DMS79 (cell line): ENCODE measurements at regions not wholly inside any gene's neighbourhood (a gene's known extent, or its start where the extent isn't known, plus 50 kb on each side); places are given as distances from the start of the nearest gene placed in this dataset.

Source experiments
- DNase-seq: peaks from one replicate; lab custom pipeline; 2025; lab: John Stamatoyannopoulos, UW

DNA sequence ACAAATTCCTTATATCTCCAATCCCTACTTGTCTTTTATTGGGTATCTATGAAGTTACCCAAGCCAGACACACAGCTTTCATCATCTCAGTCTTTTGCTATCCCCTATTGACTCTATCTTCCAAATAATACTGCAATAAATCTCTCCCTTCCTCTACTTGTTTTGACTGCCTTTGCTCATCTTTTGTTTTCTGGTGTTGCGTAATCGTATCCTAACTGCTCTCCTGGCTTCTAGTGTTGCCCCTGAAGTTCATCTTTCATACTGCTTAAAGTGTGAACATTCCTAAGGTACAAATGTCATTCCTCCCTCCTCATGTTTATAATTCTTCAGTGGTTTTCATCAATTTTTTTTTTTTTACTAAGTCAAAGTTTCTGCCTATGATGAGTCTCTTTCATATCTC, 491.3 kb upstream of the DCC start:
- no peak for DNase-seq

DNA sequence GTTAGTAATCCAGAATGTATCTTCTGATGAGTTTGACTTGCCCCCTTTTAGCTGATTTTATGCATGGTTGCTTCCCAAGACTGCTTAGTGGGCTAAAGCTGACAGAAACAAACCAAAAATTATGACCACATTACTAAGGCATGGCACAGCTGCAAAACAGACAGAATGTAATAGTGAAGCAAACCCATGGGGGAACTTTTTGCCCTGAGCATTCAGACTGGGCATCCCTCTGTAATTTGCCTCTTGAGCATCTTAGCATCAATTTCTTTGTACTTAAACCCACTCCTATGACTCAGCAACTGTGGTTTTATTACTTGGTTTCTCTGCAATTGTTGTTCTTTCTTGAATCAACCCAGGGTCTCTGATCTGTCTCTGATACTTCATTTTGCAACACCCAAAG, 487.3 kb upstream of the DCC start:
- no peak for DNase-seq

DNA sequence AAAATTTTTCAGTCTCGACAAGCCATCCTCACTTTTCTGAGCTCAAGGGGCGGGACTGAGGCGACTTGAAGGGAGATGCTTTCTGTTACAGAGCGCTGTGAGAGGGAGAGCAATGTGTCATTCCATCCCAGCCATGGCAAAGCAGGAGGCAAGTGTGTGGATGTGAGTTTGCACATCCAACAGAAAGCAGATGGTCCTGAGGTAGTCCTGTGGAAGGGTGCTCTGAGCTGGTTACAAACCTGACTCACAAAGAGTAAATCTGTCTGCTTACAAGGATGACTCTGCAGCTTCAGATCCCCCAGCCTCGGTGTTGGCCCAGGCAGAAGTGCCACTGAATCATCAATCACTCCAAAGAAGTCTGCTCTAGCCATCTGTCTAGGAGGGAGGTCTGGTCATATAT, 482.0 kb upstream of the DCC start:
- no peak for DNase-seq

DNA sequence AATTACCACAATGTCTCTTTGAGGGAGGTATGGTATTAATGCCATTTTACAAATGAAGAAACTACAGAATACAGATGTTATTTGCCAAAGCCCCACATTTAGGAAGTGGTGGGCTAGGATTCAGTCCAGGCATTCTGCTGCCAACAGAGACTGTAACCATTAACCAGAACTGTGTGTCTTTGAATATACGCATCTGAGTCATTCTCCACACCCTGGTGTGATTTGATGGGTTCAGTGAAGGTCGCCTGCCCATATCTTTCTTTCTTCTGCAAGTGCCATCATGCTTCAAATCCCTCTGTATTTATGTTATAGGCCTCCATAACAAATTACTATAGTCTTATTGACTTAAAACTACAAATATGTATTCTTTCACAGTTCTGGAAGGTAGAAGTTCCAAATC, 479.0 kb upstream of the DCC start:
- DNase-seq: no peak

DNA sequence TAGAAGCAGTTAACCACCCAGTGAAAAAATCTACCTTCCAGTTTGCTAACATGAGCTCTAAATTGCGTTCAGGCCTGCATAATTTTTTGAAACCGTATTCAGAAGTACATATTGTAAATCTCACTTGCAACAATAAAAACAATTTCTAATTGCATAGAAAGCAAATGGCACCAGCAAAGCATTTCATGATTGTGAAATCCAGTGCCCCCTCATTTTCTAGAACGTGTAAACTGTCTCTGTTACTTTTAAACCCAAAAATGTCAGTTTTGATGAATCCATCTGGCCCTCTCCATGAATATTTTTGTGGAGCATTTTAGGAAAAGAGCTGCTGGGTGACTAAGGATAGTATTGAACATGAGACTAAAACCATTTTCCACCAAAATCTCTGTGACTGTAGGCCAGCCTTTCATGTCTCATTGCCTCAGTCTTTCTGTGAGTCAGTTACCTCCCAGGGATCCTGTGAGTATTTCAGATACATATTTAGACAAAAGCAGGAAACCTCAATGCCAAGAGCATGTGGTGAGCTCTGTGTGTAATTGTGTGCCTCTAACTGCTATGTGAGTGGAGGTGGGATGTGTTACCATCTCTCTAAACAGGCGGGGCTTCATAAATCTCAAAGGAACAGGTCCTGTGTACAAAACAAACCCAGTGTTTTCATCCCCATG, 477.8 kb upstream of the DCC start:
- no peak for DNase-seq

DNA sequence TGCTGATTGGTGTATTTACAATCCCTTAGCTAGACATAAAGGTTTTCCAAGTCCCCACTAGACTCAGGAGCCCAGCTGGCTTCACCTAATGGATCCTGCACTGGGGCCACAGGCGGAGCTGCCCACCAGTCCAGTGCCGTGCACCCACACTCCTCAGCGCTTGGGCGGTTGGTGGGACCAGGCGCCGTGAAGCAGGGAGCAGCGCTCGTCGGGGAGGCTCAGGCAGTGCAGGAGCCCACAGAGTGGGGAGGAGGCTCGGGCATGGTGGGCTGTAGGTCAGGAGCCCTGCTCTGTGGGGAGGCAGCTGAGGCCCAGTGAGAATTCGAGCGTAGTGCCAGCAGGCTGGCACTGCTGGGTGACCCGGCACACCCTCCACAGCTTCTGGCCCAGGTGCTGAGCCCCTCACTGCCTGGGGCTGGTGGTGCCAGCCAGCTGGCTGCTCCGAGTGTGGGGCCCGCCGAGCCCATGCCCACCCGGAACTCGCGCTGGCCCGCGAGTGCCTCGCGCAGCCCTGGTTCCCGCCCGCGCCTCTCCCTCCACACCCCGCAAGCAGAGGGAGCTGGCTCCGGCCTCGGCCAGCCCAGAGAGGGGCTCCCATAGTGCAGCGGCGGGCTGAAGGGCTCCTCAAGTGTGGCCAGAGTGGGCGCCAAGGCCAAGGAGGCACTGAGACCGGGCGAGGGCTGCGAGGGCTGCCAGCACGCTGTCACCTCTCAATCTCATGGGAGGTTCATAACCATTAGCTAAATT, 475.6 kb upstream of the DCC start:
- DNase-seq: no peak

DNA sequence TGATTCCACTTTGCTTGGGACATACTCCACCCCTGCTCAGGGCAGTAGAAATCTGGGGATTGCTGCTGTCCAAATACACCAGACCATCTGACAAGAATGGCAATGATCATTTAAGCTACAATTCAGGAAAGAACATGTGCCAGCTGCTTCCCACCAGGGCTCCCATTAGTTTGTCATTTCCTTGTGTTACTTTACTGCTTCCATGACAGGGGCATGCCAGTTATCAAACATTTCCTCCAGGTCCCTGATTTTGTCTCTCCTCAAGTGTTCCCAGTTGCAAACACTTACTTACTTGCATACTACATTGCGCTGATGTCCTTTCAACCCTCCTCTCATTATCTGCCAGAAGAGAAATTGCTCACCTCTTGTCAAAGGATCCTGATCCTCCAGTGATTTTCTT, 474.5 kb upstream of the DCC start:
- no peak for DNase-seq

DNA sequence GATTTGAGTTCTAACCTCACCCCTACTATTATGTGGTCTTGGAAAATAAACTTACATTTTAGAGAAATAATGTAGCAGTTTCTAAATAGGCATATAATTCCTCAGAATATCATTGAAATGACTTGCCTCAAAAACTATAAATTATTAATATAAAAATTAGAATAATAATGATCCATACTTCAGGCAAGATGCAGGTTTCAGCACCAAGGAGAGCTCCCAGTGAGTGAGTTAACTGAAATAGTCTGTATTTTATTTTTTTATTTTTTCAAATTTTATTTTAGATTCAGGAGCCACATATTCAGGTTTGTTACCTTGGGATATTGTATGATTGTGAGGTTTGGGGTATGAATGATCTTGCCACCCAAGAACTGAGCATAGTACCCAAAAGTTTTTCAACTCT, 472.2 kb upstream of the DCC start:
- no peak for DNase-seq

DNA sequence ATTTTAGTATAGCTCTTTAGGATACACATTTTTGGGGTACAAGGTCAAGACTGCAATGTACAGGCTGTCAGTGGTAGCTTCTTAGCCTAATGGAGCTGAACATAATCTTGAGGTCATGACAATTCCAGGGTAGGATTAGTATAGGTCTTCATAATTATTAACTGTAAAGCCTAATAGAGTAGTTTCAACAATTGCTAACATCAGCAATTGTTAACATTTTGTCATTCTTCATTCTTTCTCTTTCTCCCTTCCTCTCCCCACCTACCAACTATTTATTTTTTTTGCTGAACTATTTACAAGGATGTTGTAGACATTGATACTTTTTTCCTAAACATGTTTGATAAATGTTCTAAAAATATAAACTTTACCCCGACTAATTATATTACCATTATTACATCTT, 461.3 kb upstream of the DCC start:
- DNase-seq: no peak

DNA sequence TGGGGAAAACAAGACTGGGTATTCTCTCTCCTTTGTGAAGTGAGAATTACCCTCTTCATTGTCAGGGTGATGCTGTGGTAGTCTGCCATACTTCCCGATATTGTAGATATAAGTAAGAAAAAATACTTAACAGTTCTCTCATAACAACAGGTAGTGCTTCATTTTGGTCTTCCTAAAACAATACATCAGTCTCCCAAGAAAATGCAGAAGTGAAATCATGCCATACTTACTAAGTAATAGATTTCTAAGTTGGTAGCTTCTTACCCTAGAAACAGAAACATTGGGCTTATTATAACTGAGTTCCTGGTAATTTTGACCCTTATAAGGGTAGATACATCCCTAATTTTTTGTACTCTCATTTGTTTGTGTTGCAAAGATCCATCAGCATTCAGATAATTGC, 460.7 kb upstream of the DCC start:
- no peak for DNase-seq

DNA sequence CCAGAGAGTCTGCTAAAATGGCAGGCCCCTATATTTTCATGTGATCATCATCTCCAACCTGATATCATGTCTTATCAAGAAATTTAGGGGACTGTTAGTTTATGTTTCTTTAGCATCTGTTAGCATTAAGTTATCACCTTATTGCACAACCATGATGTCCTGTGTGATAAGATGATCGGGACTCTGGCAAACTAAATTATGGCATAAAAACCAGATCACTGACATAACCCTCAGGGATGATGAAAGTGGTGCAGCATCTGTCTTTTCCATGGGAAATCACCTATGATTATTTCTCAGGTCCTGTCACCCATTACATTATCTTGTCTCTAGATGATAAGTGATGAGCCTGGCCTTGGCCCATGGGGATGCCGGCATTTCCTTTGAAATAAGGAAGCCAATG, 458.6 kb upstream of the DCC start:
- no peak for DNase-seq

DNA sequence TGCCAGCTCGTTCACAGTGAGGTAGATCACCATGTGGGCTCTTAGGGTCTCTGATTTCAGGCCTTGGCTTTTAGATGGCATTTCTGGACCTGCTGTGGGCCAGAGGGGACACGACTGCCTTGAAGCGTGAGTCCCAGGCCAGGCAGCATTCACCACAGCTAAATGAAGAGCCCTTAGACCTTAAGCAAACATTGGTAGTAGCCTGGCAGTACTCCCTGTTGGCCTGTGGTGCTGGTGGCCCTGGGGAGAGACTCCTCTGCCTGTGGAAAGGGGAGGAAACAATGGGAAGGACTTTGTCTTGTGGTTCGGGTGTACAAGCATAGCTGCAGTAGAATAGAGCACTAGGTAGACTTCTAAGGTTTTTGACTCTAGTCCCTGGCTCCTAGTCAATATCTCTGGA, 456.0 kb upstream of the DCC start:
- no peak for DNase-seq

DNA sequence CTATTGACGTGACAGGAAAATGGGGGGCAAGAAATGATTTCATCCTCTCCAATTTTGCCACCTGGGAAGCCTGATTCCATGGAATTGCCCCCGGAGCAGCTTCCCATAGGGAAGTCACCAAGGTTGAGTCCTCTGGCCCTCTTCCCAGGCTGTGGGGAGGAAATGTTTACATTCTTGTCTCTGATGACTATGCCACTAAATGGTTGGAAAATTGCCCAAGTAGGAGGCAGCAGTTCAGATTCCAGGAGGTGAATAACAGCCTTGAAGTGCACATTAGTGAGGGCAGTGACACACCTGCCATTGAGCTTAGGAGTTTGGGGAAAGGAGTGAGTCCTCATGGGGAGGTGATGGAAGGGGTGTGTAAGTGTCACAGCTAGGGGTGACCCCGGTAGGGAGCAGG, 449.2 kb upstream of the DCC start:
- peak; percentile 16 for DNase-seq

DNA sequence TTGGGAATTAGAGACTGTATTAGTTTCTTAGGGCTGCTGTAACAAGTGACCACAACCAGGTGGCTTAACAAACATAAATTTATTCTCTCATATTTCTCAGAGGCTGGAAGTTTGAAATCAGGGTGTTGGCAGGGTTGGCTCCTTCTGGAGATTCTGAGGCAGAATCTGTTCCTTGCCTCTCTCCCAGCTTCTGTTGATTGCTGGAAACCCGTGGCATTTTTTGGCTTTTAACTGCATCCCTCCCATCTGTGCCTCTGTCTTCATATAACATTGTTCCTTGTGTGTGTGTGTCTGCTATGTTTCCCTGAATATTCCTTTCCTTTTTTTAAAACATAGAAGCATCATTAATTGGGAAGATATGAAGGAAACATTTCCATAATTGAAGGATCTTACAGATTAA, 448.1 kb upstream of the DCC start:
- DNase-seq: no peak

DNA sequence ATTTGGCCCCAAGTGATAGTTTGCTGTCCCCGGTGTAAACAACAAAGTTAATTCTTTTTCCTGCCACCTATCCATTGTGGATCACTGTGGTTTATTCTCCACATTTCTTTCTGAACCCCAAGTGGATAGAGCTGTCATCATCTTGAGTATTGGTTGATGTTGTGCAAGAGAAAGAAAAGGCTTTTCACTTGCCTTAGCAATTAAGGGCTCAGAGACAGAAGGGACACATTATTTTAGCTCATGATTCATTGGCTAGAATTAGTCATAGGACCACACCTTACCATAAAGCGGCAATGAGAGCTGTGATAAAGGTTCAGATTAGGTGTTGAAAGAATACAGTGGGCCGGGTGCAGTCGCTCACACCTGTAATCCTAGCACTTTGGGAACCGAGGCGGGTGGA, 442.1 kb upstream of the DCC start:
- DNase-seq: no peak

DNA sequence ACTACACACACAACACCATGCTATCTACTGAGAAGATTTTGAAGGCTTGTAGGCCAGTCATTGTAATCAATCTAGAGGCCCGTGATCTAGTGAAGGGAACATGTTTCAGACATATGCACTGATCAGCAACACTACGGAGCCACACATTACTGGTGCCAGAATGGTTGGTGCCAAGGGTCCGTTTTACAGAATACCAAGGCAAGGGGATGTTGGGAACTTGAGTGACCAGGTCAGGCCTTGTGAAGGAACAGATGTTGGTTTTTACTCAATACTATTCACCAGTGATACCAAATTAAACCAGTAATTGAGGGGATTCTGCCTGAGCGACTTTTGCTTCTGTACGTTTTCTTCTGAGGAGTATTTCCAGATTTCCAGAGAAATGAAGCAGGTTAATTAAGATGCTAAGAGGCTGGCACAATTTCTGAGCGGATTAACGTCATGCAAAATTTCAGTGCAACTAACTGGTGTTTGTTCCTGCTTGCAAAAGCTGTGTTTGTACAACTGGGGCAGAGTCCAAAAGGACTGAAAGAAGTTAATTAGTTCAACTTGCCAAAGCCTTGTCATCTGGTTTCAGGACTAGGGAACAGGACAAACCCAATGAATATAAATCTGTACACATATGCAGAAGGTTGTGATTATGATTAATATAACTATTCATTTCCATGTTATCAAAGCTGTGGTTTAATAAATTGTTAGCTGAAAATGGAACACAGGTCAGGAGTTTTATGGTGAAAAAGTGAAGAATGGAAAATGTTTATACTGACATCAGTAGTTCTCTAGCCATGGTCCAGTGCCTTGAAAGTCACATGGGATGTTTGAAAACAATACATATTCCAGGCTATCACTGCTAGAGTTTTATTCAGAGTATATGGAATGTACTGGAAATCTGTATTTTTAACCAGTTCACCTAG, 432.1 kb upstream of the DCC start:
- no peak for DNase-seq

DNA sequence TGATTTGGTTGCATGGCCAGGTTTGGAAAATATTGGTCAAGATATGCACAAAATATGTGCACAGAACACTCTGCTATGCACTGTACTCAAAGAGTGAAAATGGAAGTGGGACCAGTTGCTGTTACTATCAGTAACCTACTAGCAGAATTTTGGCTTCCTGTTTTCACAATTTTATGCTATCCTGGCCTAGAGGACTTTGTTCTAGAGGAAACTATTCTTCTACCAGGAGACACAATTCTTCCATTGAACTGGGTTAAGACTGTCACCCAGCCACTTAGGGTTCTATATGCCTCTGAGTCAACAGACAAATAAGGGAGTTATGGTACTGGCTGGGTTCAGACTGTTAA, 431.4 kb upstream of the DCC start:
- no peak for DNase-seq

DNA sequence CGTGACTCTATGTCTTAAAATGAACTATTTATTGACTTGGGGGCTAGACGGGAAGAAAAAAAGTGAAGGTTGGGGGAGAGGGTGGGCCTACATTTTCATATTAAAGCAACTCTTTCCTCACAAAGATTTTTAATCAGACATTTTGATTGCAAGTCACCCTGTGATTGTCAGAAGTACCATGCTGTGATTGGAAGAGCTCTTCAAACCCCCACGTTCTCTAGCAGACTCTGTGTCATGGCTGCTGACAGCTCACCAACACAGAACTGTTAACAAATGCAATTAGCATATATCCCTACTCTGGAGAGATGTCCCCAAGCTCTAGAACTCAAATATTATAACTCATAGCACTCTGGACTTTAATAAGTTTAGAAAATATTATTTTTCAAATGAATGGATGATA, 428.4 kb upstream of the DCC start:
- DNase-seq: no peak

DNA sequence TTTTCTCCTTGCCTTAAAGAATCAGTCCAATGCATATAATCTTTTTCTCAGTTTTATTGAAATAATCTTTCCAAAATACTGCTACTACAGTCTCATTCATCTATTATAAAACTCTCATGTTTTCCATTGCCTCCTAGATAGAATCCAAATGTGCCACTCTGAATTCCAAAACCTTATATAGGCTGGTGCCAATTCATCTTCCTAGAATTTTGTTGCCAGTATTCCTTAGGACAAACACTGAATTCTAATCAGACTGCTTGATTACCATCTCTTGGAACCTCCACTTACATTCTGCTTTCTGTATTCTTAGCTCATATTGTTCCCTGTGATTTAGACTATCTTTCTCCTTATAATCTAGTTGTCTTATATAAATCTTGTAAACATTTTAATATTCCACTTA, 427.6 kb upstream of the DCC start:
- no peak for DNase-seq

DNA sequence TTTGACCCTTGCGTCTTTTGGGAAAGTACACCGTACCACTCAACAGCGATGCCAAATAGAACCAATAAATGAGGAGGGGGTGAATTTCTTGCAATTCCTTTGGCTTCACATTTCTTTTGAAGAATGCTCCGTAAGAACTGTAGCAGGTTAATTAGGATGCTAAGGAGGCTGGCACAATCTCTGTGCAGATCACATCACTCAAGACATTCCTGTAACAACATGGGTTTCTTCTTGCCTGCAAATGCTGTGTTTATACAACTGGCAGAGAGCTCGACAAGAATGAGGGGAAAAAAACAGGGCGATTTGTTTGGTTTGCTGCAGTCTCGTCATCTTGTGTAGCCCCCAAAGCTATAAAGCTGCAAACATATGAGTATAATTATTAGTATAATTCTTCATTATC, 424.8 kb upstream of the DCC start:
- no peak for DNase-seq

DNA sequence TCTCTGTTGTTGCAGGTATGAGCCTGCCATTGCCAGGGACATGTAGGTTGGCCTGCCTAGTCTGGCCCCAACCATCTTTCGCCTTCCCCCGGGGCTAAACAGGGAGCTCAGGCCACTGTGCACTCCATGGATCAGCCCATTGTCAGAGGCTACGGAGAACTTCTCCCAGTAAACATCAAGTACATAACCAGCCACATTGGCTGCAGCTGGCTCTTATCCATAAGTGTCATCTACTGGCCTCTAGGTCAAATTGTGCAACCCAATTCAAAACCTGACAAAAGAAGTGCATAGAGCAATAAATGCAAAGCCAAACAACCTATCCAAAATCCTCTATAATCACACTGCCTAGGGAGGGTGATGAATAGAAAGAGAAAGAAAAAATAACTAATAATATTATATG, 418.1 kb upstream of the DCC start:
- no peak for DNase-seq

DNA sequence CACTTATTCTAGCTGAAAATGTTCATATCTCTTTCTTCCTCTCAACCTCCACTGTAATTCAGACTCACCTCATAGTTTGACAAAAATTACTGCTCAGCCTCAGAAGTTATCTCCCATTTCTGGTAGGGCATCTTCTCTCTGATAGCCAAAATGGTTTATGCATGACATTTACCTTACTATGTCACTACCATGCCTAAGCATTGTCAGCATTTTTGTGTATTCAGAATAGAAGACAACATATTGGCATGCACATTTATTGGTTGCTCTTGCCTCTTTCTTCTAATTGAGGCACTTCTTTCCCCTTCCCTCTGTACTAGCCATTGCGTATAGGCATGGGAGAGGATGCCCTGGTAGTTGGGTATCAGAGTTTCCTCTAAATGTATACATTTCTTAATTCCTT, 406.1 kb upstream of the DCC start:
- DNase-seq: no peak

DNA sequence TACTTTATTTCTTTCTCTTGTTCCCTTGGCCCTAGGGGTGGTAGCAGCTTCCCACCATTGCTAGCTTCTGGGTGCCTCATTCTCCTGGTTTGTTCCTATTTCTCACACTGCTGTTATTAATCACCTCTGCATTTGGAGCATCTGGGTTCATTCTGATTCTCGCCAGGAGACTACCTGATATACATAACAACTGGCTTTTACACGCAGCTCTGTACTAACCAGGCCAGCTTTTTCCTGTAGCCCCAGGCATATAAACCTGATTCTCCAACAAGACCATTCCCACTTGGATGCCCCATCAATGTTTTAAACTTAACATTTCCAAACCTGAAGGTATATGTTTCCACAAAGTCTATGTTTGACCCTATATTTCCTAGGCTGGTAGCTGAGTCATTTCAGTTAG, 403.9 kb upstream of the DCC start:
- DNase-seq: no peak
